Fibroblast of peridontal ligament (primary cell): ENCODE measurements at regions not wholly inside any gene's neighbourhood (a gene's known extent, or its start where the extent isn't known, plus 50 kb on each side); places are given as distances from the start of the nearest gene placed in this dataset.

Experiments used
- DNase-seq: peaks from one replicate; pipeline ENCODE4 v3.0.0-alpha.2; 2010; ENCODE audit errors: extremely low read depth

DNA sequence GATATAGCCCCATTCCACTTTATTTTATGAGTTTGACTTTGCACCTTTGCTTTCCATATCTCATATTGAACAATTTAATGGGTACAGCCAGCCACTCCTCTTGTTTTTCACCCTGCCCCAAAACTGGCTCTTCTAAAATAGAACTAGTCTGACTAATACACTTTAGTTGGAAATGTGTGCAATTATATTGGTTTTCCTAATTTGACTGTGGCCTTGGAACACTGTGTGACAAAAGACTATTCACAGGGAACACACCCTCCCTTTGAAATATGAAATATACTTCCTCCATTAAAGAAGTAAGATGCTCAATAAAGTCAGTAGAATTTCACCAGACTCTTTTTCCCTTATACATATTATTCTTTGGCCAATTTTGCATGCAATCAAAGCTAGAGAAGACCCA is 218.6 kb upstream of the DCN start:
- DNase-seq, result no peak

DNA sequence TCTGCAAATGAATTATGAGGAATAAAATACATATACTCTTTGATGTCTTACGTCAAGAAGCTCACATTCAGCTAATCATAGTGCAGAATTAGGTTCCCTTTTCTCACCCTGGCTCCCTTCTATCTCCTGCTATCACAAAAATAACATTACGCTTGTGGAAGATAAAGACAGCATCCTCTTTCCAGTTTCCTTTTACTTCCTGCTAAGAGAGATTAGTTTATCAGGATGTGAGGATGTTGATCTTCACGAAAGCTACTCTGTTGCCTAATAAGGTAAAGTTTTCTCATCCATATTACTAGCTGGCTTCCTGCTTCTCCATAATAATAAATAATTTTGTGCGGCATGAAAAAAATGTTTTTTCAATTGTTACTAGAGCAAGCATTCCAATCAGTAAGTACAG is 217.7 kb upstream of the DCN start:
- DNase-seq, result no peak

GRCh38 chr12:91397866-91398532 is 215.4 kb upstream of the DCN start:
- DNase-seq, result peak; percentile 68

DNA sequence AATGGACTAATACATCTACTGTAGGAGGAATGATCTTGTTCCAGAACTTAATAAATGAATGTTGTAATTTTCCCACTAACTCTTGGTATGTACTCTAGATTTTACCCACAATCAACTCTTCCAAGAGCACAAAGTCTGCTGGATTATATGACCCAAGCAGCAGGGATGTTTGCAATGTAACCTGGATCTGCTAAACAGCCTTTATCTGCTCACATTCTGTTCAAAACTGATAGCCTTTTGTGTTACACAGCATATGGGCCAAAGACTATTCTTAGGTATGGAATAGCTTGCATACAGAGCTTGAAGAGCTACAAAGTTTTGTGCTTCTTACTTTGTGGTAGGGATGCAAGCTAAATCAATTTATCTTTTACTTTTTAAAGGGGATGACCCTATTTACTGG is 213.7 kb upstream of the DCN start:
- no peak for DNase-seq

DNA sequence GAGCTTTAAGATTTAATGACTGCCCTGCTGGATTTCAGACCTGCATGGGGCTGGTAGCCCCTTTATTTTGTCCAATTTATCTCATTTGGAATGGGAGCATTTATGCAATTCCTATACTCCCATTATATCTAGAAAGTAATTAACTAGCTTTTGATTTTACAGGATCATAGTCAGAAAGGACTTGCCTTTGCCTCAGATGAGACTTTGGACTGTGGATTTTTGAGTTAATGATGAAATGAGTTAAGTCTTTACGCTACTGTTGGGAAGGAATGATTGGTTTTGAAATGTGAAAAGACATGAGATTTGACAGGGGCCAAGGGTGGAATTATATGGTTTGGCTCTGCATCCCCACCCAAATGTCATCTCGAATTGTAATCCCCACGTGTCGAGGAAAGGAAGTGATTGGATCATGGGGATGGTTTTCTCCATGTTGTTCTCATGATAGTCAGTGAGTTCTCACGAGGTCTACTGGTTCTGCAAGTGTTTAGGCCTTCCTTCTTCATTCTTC is 213.1 kb upstream of the DCN start:
- no peak for DNase-seq

DNA sequence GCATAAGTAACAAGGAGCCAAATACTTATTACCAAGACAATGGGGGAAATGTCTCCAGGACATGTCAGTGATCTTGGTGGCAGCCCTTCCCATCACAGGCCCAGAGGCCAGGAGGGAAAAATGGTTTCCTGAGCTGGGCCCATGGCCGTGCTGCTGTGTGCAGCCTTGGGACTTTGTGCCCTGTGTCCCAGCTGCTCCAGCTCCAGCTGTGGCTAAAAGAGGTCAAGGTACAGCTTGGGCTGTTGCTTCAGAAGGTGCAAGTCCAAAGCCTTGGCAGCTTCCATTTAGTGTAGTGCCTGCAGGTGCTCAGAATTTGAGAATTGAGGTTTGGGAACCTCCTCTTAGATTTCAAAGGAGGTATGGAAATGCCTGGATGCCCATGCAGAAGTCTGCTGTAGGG is 212.3 kb upstream of the DCN start:
- no peak for DNase-seq

DNA sequence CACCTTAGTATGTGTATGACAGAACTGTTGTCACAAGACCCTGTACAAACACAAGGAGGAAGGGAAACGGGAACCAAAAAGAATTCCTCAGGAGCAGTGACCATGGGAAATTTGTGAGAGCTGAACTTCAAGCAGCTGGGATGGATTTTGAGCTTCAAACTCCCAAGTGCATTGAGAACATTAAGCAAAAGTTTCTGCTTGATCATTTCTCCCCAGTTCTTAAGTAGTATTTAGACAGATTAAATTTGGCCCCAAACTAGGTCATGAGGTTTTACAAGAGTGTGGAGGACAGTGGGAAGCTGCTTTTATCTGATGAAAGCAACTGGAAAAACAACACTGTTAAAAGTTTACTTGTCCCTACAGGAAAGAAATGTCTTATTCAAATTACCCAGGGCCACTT is 206.0 kb upstream of the DCN start:
- DNase-seq, result peak; percentile 54

- no peak for DNase-seq
These were observed 205.0 kb upstream of the DCN start for GRCh38 chr12:91387461-91388134.

GRCh38 chr12:91384806-91385205 is 202.2 kb upstream of the DCN start:
- no peak for DNase-seq

GRCh38 chr12:91384366-91384765 is 201.7 kb upstream of the DCN start:
- no peak for DNase-seq

DNA sequence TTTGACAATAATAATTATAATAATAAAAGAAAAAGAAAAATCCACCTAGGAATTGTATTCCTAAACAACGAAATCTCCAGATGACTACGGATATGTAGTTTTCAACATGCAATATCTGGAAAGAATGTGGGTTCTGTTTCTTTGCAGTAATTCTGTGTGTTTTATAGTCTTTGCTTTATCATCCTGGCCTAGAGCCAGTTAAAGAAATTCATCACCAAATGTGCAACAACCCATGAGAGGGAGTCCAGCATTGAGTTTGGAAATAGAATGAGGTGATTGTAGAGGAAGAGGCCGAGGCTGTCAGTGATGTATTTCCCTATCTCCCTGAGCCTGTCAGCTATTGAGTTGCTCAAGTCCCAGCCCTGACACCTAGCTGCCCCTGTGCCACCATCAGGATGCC is 200.5 kb upstream of the DCN start:
- peak; percentile 33 for DNase-seq

DNA sequence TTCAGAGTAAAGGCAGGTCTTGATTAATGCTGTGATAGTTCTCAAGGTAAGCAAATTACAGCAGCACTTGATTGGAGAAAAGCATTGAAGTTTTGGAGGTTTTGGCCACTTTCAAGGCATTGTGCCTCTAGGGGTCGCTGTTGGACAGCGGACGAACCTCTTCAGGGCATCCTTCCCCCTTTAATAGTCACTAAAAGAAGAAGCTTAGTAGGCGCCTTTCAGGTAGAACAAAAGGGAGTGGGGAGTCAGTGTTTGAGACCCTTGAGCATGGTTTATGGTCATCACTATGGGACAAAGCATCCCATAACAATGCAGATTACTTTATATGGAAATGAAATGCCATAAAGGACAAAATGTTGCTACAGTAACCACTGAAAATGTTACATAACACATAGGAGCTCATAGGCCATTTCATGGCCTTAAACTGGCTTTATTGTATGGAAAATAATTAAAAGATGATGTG is 199.5 kb upstream of the DCN start:
- DNase-seq, result peak; percentile 88

DNA sequence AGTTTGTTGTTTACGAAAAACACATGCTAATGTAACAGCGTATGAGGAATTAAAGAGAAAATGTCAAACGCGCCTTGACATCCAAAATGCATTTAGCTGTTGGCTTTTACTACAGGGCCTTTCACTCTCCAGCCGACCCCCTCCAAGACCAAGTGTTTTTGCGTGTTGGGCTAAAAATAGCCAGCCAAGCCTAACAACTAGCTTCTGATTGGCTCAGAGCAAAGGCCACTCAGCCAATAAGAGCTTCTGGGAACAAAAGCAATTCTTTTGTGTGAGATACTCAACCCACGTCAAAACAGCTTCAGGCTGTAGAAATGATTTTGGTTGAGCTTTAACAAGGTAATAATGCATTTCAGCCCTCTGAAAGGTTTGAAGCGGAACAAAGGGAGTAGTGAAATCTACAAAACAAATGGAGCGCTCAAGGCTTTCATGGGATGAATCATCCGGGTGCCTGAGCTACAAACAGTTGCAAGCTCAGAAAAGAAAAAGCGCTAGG is 198.7 kb upstream of the DCN start:
- peak; percentile 91 for DNase-seq

DNA sequence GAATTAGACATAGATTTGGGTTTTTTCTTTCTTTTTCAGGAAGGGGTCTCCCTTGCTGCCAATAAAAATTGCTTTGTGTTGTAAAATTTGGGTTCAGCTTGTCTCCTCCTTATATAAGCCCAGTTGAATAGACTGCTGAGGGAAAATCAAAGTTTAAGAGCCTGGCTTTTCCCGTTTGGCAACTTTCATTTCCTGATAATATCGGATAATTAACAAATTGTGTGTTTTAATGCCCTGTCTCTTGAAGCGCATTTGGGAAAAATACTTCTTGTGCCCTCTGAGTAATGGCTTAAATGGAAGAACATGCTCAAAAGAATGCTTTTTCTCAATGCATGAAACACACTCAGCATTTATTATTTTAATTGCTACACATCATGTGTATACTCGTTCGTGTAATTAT is 198.0 kb upstream of the DCN start:
- DNase-seq, result no peak

DNA sequence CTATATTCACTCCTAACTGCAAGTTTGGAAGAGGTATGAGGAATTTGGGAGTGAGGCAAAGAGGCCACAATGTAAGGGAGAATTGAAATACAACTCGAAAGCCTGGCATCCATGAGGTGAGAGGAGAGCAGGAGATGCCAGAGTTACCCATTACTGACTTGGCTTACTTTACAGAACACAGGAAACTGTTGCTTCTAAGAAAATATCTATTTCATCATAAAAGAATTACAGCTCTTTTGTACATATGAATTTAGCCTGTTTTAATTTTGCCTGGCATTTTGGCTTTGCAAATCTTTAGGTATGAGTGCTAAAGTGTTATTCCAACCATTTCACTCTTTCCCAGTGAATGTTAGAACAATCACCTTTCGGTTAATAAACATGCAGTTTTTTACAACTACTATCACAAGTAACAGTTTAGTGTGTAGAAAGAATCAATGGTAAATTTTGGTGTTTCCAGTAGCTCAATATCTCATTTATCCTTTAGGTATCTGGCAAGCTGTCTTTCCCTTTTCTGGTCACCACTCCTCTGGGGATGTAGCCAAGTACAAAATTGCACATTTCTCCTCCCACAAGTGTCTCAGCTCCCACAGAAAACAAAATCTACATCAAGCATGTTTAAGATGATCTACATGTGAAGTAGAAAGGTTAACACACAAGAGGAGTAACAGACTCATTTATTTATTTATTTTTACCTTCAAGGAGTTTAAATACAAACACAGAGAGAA is 196.6 kb upstream of the DCN start:
- peak; percentile 23 for DNase-seq

GRCh38 chr12:91377436-91377835 is 194.8 kb upstream of the DCN start:
- DNase-seq, result peak; percentile 35

DNA sequence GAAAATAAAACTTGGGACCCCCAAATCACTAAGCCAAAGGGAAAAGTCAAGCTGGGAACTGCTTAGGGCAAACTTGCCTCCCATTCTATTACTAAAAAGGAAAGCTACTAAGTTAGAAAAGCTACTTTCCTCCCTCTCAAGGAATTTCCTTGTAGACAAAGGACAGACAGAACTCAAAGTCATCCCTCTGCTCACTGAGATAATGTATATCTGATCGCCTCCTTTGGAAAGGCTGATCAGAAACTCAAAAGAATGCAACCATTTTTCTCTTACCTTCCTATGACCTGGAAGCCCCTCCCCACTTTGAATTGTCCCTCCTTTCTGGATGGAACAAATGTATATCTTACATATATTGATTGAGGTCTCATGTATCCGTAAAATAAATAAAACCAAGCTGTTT is 190.5 kb upstream of the DCN start:
- no peak for DNase-seq

DNA sequence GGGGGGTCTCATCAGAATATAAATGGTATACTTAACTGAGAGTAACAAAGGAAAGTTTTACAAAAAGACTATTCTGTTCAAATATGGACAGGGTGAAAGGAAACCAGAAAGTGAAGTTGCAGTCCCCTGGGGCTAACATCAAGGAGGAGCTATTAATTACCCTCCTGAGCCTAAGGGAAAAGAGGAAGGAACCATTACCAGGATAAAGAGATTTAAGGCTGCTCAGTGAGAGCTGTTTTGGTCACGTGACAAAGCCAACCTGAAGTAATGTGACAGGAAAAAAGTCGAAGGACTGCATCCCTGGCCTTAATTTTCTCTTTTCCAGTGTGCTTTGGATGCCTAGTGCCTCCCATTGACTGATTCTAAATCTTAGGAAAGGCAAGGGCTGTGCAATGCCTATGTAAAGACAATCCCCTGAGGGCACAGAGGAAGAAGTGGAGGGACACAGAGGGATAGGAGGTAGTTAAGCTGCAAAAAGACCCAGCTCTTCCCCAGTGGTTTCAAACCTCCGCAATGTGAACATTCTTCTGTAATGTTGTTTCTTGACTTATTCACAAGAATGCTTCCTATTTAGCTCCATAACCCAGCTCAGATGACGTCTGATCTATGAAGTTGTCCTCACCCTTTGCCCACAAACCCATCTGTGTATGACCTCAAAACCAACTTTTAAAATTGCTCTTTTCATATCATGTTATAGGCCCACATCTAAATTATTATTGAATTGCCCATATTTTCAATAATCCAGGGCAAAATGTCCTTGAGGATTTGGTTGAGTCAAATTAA is 187.7 kb upstream of the DCN start:
- DNase-seq, result no peak

GRCh38 chr12:91368613-91369012 is 186.0 kb upstream of the DCN start:
- DNase-seq, result no peak

DNA sequence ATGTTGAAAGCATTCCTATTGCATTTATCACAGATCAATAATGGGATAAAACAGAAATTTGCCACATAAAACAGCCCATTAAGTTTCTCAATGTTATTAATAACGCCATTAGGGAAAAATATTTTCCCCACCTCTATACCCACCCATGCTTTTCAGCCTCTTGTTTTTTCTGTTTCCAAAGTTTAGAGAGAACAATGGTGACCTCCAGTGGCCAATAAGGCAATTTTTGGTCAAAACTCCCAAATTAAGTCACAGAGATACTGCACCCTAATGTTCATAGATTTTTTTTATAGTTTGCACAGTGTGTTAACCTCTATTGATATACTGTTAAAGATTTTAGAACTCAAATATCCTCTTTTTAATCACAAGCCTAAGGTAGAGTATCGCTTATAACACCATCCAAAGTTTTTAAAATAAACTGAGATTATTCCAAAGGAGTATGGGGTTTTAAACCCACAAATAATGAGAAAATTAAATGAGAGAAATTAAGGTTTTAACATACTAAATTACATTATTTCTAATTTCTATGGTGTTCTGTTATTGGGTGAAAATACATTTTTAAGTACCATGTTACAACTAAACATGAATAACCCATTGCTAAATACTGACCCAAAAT is 184.7 kb upstream of the DCN start:
- peak; percentile 54 for DNase-seq

DNA sequence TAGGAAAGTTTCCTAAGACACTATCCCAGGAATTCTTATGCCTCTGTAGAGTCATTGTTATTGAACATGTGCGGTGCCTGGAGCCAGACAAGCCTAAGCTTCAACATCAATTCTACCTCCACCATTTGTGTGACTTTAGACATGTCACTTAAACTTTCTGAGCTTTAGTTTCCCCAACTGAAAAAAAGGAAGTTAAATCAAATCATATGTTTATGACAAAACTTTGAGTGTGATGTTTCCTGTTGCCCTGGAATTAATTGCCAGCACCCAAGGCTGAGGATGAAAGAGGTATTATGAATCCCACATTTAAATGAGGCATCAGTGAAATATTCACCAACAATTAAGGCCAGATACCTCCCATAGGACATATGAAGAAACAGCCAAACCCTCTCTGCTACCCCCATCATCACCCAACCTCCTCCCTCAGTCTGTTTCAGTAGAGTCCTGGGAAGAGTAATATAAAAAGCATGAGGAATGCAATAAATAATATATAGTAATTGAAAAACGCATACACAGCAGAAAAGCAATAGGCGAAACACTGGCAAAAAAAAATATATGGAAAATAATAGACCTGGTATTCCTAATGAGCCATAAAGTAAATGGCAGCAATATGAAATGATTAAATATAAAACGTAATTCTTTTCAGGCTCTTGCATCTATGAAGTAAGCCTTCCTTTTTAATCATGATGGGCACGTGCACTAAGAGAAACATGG is 182.0 kb upstream of the DCN start:
- no peak for DNase-seq
